ENCODE measurements at regions not wholly inside any gene's neighbourhood (a gene's known extent, or its start where the extent isn't known, plus 50 kb on each side); places are given as distances from the start of the nearest gene placed in this dataset.
"Not testable (repeated sequence)": the region's sequence is repeated elsewhere in the genome, so short reads cannot be mapped to it uniquely, and the experiment has no call there.

- H3K4me1 ChIP-seq: no peaks in the 10 kb centered on the region
- no peaks in the 10 kb centered on the region for H3K9me3 ChIP-seq
- H3K27me3 ChIP-seq: no peaks in the 10 kb centered on the region
- TF ChIP-seq POLR2A (IDR thresholded peaks at IDR 0.05) (no peak), CTCF (IDR thresholded peaks at IDR 0.05) (peak in 4 of 5 experiments; percentile 13 to 23 (median 17))
- DNase-seq (ENCODE audit: low spot score in 2 of 2): peak in 1 of 2 donors; percentile 4
- 8 to 26% methylated on average over 3 of the region's 3 CpGs for WGBS, 2 donors
- H3K27ac ChIP-seq: no peak overlapping the region
- H3K36me3 ChIP-seq: no peaks in the 10 kb centered on the region
- no peak overlapping the region for H3K4me3 ChIP-seq
Observed at GRCh38 chrX:96183843-96184242, 500.8 kb upstream of the DIAPH2 start.

GRCh38 chrX:96204928-96205327, 479.7 kb upstream of the DIAPH2 start:
- H3K27ac ChIP-seq: no peak overlapping the region
- H3K4me1 ChIP-seq: no peaks in the 10 kb centered on the region
- peaks cover 0 to 7% (median 0%) of the 10 kb centered on the region in 4 donors for H3K9me3 ChIP-seq
- H3K36me3 ChIP-seq: no peaks in the 10 kb centered on the region
- no peak for TF ChIP-seq EP300 (IDR thresholded peaks at IDR 0.05)
- no peak for TF ChIP-seq POLR2A (IDR thresholded peaks at IDR 0.05)
- no peak for TF ChIP-seq CTCF (IDR thresholded peaks at IDR 0.05)
- DNase-seq (ENCODE audit: low spot score in 2 of 2): no peak
- H3K27me3 ChIP-seq: no peaks in the 10 kb centered on the region
- H3K4me3 ChIP-seq: no peak overlapping the region

GRCh38 chrX:96211953-96212352, 472.7 kb upstream of the DIAPH2 start:
- TF ChIP-seq CTCF (IDR thresholded peaks at IDR 0.05): no peak
- H3K9me3 ChIP-seq: no peaks in the 10 kb centered on the region
- no peak overlapping the region for H3K4me3 ChIP-seq

GRCh38 chrX:96214681-96215080, 470.0 kb upstream of the DIAPH2 start:
- not testable (repeated sequence) for H3K4me1 ChIP-seq; DNase-seq (ENCODE audit: low spot score in 2 of 2); H3K9me3 ChIP-seq; H3K27ac ChIP-seq; H3K36me3 ChIP-seq; H3K4me3 ChIP-seq; H3K27me3 ChIP-seq
- 90 to 93% methylated on average over 2 to 4 of the region's 4 CpGs for WGBS, 2 donors

More at GRCh38 chrX:96211953-96212352, 472.7 kb upstream of the DIAPH2 start:
- Histone ChIP-seq H3K27me3 (no peaks in the 10 kb centered on the region), H3K27ac (no peak overlapping the region), H3K36me3 (no peaks in the 10 kb centered on the region), H3K4me1 (no peaks in the 10 kb centered on the region)
- no peak for DNase-seq (ENCODE audit: low spot score in 2 of 2)

GRCh38 chrX:96224279-96224678, 460.4 kb upstream of the DIAPH2 start:
- no peak overlapping the region for H3K4me3 ChIP-seq
- no peaks in the 10 kb centered on the region for H3K9me3 ChIP-seq
- no peak for DNase-seq (ENCODE audit: low spot score in 2 of 2)
- H3K4me1 ChIP-seq: no peaks in the 10 kb centered on the region
- WGBS, 2 donors: 41 to 56% methylated on average over 3 of the region's 3 CpGs
- no peaks in the 10 kb centered on the region for H3K36me3 ChIP-seq
- no peak overlapping the region for H3K27ac ChIP-seq
- no peaks in the 10 kb centered on the region for H3K27me3 ChIP-seq
- TF ChIP-seq EP300 (IDR thresholded peaks at IDR 0.05): no peak
- TF ChIP-seq CTCF (IDR thresholded peaks at IDR 0.05): no peak
- no peak for TF ChIP-seq POLR2A (IDR thresholded peaks at IDR 0.05)

GRCh38 chrX:96244955-96245354, 439.7 kb upstream of the DIAPH2 start:
- Histone ChIP-seq H3K27me3 (no peaks in the 10 kb centered on the region), H3K27ac (peak overlapping the region in 2 of 4 donors; percentile 24 to 62), H3K9me3 (no peaks in the 10 kb centered on the region), H3K4me3 (no peak overlapping the region), H3K36me3 (no peaks in the 10 kb centered on the region), H3K4me1 (peaks cover 0 to 7% (median 0%) of the 10 kb centered on the region in 4 donors)
- DNase-seq (ENCODE audit: low spot score in 2 of 2): no peak
- WGBS, 2 donors: 11 to 16% methylated on average over 3 of the region's 3 CpGs
- TF ChIP-seq EP300 (IDR thresholded peaks at IDR 0.05): peak in 1 of 2 donors; percentile 56
- no peak for TF ChIP-seq POLR2A (IDR thresholded peaks at IDR 0.05)
- TF ChIP-seq CTCF (IDR thresholded peaks at IDR 0.05): no peak
